C4-2B (cell line): ENCODE measurements at regions not wholly inside any gene's neighbourhood (a gene's known extent, or its start where the extent isn't known, plus 50 kb on each side); places are given as distances from the start of the nearest gene placed in this dataset.

Experiments
- ZFX ChIP-seq: fragments of 450-650 bp; IDR thresholded peaks from 2 replicates; pipeline ENCODE4 v1.6.1; 2017
- TF ChIP-seq, protein P1 (sequence below): fragments of 450-650 bp; conservative IDR thresholded peaks from 2 replicates; pipeline ENCODE4 v1.5.1; 2017; ENCODE audit warnings: mild to moderate bottlenecking

DNA sequence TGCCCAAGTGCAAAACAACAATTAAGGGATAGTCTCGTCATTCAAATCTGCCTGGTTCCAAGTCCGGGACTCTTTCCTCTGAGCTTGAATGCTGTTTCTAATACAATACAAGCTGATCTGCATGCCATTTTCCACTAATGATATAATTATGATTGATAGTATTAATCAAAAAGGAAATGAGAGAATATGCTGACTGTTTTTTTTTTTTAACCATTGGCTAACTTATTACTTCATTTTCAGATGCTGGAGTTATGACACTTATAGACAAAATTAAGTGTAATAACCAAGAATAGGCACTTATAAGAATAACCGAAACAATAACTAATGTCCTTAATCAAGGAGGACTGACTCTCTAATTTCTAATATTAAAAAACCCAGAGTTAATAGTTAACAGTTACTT, 343.6 kb downstream of the LPIN1 start:
- TF ChIP-seq, protein P1, sequence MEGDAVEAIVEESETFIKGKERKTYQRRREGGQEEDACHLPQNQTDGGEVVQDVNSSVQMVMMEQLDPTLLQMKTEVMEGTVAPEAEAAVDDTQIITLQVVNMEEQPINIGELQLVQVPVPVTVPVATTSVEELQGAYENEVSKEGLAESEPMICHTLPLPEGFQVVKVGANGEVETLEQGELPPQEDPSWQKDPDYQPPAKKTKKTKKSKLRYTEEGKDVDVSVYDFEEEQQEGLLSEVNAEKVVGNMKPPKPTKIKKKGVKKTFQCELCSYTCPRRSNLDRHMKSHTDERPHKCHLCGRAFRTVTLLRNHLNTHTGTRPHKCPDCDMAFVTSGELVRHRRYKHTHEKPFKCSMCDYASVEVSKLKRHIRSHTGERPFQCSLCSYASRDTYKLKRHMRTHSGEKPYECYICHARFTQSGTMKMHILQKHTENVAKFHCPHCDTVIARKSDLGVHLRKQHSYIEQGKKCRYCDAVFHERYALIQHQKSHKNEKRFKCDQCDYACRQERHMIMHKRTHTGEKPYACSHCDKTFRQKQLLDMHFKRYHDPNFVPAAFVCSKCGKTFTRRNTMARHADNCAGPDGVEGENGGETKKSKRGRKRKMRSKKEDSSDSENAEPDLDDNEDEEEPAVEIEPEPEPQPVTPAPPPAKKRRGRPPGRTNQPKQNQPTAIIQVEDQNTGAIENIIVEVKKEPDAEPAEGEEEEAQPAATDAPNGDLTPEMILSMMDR = no peak
- no peak for TF ChIP-seq ZFX
